ENCODE measurements at regions not wholly inside any gene's neighbourhood (a gene's known extent, or its start where the extent isn't known, plus 50 kb on each side); places are given as distances from the start of the nearest gene placed in this dataset.

DNA sequence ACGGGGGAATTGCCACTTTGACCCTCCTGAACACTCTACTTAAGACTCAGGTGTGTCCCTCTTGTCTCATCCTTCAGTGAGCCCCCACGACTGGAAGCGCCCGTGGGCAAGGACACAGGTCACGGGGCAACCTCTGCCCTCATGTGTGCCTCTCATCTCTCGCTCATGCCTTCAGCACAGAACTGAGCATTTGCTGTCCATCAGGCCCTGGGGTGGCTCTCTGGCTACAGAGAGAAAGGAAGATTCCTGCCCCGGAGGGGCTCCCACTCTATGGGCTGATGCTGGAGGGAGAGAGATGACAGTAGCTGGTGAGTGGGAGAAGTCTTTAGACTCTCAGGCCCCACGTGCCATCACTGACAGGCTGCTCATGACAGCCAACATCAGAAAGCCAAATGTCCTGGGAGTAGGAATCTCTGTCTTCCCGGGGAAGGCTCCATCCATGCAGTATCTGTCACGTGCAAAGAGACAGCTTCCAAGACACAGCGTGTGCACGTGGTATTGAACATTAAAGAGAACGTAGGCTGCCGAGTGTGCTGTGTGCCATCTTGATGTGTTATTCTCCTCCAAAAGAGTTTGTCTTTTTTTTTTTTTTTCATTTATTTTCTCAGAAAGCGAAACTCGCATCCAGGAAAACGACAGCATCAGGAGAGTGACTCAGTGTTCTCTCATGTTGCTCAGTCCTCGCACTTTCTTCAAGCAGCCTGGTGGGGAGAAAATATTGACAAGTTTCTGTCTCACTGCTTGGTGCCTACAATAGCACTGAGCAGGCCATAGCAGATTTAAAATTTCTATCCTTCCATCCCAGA, 190.5 kb downstream of the GAS1 start:
- no peak for DNase-seq

DNA sequence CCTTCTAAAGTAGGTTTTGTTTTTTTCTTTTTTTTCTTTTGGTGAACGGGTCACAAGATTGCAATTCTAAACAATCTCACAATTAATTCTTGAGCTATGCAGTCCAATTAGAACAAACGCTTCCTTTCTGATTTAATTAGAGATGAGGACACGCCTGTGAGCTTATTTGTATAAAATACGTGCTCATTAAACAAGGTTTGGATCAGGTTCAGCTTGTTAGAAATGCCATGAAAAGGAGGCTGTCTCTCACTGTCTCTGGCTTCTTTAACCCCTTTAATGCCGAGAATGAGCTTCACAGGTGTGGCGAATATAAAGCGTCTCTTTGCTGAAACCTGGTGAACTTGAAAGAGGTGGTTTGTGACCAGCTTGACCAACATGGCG, 191.8 kb downstream of the GAS1 start:
- DNase-seq: no peak

DNA sequence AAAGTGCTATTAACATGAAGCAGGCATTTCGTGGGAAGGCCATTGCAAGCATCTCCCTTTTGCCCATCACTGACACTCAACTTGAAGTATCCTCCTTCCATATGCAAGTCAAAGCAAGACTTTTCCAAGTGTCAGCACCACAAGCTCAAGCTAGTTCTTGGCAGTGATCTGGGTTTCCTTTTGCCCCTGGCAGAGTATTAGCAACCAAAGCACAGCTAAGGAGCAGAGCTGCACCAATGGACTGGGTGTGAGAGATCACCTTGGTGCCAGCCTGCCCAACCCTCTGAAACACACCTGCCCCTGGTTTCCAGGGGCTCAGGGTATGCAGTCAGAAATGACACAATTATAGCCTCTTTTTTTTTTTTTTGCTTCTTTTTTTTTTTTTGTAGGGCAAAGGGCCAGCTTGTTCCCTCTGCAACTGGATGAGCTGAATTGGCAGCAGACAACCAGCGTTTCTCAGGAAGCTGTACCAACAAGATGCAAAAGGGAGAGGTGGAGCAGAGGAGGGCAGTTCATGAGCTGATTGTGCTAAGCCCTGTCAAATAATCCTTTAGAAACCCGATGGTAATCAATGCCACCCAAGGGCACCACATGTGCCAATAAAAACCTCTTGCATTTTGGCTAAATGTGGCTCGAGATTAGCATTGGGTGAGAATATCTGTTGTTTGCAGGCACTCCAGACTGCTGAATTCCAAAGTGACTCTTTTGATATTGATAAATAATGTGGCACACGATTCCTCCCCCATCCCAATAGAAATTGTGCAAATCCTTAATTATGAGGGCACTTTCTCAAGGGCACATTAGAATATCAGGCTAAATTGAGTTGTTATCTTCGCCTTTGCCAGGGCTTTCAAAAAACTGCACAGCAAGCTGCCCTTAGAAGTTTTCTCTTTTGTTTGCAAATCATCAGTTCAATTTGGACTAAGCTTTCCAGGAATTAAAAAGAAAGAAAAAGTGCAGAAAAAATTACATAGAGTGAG, 192.4 kb downstream of the GAS1 start:
- DNase-seq: no peak

DNA sequence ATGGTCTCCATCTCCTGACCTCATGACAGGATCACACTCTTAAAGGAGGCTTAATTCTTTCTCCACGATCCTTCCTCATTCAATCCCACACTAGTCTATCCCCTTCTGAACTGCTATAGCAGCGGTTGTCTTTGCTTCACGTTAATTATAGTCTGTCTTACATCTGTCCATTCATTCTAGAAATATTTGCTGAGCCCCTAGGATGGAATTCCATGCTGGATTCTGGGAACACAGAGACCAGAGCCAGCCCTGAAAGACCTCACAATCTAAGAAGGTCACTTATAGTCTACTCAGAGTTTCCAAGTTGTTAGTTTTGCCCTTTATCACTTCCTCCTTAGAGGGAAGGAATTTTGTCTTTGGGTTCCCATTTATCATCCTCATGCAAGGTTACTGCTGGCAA, 193.5 kb downstream of the GAS1 start:
- DNase-seq: no peak

DNA sequence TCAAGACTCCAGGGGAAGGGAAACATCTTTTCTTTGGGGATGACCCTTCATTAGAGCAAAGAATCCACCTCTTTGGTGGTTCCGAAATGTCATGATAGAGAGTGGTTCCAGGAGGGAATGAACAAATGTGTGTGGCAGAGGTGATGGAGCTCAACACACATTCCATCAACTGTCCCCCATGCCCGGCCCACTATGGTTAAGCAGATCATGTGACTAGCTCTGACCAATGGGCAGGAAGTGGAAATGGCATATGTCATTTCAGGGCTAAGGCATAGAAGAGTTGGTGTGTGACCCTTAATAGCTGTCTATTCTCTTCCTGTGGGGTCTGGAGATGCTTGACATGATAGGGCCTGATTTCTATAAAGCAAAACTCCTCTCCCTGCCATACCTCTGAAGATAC, 194.6 kb downstream of the GAS1 start:
- DNase-seq: no peak

DNA sequence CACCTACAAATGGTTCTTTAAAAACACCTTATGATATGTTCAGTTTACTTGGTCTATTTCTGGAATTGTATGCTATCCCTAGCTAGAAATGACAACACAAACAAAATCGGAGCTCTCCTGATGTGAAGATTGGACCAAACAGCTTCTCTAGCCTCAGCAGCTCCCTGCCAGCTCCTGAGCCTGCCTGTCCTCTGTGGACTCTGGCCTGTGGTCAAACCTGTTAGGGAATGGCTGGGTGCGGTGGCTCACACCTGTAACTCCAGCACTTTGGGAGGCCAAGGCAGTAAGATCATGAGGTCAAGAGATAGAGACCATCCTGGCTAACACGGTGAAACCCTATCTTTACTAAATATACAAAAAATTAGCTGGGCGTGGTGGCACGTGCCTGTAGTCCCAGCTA, 195.3 kb downstream of the GAS1 start:
- DNase-seq: no peak

DNA sequence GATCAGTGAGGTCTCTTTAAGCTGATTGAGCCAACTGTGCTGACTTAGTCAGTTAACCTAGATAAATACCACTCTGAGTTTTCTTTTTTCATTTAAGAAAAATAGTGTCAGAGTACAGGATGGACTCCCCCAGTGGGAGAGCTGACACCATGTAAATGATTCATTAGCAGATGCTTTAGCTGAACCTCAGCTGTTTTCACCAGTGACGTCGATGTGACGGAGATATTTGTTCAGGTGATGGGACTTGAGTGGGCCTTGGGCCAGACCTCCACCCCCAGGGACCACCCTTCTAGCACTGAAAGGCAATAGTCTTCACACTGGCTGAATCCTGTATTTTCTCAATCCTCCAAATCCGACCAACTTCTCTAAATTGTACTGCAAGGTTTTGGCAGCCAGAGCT, 196.1 kb downstream of the GAS1 start:
- DNase-seq: no peak

DNA sequence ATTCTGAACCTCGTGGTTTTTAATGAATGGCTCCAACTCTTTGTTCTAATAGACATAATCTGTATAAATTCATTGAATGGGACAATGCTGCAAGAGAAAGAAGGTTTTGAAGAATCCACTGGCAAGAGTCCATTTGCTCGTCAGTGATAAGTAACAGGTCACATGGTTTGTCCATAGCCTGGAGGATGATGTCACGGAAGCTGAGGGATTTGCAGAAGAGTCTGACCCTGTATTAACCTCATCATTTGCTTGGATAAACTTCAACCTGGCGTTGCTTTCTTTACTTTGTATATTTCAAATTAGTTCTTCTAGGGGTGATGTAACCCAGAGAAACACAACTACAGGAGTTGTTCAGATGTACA, 197.4 kb downstream of the GAS1 start:
- DNase-seq: no peak

DNA sequence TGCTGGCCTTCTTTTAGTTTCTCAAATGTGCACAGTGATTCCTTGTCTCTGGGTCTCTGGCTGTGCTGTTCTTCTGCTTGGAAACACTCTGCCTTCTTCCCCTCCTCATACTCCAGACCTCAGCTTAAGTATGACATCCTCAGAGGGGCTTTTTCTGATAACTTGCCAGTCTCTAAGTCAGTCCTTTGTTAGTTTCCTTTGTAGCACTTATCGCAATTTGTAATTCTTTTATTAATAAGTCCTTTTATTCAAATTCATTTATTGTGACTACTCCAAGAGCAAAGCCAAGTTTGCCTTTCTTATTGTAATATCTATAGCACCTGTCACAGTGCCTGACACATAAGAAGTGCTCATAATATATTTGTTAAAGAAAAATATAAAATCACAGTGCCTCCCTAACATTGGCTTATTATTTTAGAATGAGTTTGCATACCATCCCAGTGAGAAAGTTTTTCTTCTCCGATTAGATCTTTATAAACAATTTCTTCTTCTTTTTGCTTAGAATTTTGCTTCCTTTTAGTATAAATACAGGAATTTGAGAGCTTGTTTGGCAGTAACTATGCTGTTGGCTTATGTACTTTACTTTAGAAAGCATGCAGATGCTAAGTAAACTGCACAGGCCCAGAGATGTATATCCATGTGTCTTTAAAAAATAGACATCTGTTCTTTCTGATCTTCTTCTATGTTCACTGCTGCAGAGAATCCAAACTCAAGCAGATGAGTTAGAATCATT, 198.0 kb downstream of the GAS1 start:
- no peak for DNase-seq

DNA sequence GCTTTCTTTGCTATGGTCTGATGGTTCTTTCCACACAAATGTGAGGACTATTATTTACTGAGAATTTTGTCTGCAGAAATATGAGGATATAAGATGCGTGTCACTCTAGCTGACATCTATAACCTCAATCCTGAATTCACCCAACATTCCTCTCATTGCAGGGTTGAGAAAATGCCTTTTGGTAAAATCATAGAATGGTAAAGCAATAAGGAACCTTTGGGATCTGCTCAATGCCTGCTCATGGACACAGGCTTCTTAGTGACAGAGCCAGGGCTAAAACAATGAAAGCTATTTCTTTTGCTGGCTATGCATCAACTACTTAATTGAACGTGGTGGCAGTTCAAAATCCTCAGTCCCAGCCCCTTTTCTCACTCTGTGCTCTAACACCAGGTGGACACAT, 199.6 kb downstream of the GAS1 start:
- DNase-seq: no peak

DNA sequence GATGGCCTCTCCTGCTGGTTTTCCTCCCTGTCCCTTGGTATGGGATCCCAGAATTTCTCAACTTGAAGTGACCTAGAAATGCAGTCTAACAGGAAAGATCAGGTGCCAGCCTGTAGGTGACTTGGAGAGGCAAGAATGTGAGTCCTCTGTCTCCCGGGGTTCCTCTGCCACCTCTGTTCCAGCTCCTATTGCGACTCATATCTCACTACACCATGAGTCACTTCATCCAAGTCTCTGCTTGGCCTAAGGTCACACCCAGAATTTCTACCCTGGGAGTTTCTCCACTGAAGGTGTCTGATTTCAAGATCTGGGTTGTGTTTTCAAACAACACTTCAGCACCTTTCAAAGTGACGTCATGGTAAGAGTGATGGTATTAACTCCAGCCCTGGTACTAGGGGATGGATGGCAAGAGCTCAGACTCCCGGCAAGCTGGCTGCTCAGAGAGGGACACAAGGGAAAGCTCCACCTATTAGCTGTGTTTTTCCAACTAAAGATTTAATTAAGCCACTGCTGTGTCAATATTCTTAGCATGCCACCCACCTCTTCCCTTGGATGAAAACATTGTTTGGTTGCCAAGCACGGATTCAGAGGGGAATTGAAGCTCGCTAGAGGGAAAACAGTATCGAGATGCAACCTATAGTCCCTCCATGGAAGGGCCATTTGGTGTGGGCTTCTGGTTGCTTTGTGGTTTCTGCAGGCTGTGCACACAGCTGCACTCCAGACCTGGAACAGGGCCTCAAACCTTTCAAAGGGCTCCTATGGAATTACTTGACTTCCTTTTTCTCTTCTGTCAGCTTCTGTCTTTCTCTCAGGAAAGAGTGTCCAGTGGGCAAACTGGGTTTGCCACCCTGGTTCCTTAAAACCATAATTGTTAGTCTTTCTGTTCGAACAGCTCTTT, 205.7 kb downstream of the GAS1 start:
- no peak for DNase-seq

DNA sequence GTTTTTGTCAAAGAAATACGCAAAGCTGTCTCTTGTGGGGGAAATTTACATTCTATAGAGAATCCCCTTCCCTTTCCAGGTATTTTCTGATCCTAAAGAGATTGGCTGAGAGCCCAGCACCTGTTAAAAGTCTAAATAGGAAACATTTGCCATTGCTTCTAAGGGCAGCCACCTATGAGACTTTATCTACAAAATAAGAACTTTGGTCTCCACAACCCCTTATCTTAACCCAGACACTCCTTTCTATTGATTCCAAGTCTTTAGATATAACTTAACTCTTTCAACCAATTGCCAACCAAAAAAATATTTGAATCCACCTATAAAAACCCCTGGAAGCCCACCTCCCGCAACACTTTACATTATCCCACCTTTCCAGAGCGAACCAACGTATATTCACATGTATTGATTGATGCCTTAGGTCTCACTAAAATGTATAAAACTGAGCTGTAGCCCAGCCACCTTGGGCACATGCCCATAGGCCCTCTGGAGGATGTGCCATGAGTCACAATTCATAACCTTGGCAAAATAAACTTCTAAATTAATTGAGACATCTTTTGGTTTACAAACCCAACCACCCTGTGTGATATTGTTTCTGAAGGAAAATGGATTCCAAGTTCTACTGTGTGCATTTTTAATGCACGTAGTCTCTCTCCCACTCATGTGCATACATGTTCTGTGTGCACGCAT, 211.4 kb downstream of the GAS1 start:
- DNase-seq: no peak

DNA sequence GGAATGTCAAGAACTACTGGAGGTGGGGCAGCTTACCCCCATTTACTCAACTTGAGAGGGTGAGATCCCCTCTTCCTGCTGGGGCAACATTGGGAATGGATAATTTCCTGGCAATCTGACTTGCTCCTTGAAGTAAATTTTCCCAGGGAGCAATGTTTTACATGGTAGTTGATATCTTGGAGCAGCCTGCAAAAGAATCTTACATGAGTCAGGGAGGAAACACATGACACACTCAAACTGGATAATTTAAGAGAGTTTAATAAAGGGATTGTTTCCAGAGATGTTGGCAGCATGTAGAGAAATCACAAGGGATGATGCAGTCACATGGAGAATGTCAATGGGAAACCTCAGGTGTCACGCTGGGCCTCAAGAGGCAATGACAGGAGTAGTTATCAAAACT, 212.5 kb downstream of the GAS1 start:
- no peak for DNase-seq

DNA sequence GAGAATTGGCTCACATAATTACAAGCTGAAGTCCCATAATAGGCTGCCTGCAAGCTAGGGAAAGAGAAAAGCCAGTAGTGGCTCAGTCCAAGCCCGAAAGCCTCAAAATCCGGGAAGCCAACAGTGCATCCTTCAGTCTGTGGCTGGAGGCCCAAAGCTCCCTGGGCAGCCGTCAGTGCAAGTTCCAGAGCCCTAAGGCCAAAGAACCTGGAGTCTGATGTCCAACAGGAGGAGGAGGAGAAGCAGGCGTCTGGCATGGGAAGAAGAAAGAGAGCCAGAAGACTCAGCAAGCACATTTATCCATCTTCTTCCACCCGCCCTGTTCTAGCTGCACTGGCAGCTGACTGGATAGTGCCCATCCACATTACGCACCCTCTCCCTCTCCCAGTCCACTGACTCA, 213.4 kb downstream of the GAS1 start:
- no peak for DNase-seq

DNA sequence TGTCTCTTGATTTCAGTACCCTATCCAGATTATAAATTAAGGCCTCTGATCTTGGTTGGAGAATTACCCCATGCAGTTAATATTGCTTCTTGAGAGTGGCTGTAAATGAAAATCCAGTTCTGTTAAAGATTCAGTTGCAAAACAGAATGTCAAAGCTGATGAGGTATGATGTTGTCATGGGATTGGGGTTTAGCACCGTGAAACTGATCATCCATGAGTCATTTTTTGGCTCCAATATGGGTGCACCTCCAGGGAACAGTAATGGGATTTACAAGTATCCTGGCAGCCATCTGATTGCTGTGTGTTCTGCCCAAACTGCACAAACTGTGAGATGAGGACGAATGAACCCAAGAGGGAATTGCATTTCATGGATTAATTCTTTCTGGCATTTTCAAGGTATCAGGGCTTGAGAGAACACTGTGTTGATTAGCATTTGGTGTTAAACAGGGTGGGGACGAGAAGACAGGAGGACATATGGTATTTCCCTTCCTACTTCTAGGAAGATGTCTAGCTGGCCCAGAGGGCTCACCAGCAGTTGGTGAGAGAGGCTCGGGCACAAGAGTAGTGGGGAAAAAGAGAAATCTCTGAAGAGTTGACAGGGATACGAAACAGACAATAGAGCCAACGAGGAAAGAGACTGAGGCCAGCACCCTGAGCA, 214.7 kb downstream of the GAS1 start:
- DNase-seq: no peak

DNA sequence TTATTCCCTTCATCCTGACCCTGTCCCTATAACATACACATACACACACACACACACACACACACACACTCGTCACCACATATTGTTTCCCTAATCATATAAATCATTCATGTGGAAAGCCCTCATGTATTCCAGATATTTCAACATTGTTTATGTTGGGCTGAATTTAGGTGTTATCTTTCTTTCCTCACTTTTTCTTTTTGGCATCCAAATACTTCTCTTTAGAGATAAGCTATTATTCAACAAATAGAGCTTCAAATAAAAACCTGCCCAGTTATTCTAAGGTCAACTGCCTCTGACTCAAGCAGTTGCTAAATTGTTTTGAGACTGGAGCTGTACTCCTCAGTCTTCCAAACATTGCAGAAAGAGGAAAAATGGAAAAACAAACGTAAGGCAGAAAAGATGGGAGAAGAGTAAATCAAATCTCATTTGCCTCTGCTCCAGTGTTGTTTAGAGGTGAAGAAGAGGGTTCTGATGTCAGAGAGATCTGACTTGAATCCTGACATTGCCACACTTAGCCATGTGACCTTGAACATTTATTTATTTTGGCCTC, 215.7 kb downstream of the GAS1 start:
- no peak for DNase-seq

DNA sequence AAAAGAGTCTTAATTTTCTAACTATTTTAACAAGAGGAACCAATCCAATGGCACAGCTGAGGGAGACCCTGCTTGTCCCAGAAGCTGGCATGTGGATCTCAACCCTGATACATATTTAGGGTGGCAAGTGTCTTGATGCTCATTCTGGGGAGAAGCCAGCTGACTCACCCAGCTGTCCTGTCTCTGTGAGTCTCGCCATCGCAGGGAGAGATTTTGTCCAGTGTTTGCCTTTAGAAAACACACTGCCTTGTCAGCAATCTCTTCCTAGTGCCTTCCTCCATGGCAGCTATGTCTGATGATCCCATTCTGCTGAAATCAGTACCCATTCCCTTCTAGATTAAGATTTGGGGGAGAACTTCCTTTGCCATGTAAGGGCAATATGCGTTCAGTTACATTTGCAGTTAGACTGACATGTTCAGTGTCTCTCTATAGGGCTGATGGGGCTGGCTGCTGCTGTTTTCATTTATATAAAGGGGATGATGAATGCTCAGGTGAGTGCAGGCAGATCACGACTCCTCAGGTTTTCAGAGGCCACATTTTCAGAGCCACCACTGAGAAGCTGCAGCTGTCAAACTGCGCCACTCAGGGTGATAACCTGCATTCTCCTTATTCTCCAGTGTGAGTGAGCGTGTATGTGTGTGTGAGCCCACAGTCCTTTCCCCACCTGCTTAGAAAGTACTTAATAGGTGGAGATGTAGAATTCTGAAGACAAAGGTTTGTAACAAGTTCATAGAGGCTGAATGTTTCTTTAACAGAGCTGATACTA, 217.0 kb downstream of the GAS1 start:
- DNase-seq: no peak

DNA sequence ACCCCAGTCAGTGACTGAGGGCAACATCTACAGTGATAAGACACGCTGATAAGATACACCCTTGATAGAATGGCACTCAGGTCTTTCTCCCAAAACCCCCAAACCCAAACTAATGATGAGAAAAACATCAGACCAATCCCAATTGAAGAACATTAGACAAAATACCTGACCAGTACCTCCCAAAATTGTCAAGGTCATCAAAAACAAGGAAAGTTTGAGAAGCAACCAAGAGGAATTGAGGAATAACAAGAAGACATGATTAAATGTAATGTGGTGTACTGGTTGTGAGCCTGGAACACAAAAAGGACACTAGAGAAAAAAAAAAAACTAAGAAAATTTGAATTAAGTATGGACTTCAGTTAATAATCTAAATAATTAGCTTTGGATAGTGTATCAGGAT, 222.8 kb downstream of the GAS1 start:
- no peak for DNase-seq

DNA sequence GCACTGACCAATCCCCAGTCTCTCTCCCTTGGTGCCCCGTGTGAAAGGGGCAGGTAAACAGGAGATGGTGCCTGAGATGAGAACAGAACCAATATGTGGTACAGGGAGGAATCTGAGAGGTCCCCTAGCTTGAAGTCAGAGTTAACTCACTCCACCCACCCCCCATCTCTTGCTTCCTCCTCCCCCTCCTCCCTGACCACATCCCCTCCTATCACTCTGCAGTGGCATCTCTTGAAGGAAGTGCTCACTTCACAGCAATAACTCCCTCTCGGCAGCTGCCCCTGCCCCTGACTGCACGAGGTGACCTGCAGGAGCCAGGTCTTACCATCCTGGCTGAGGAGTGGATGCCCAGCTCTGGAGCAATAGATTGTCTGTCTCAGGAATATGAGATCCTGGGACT, 224.0 kb downstream of the GAS1 start:
- DNase-seq: no peak

DNA sequence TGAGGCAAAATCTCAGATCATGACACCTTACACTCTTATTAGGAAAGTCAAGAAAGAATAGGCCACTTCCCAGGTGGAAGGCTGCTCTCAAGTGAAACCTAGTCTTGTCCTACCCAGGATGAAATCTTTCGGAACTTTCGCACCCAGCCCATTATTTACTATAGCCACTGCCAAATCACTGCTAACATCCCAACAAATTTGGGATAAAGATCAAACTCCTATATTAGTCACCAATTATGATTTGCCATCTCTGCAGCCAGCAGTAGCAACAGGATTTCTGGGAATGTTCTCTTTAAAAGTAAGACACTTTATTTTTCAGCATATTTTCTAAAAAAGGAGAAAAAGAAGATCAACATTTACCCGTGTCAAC, 224.6 kb downstream of the GAS1 start:
- DNase-seq: no peak
